Left lung (tissue), 4 donors: ENCODE measurements at regions not wholly inside any gene's neighbourhood (a gene's known extent, or its start where the extent isn't known, plus 50 kb on each side); places are given as distances from the start of the nearest gene placed in this dataset.

Experiments used
- ATAC-seq: fragments of 200-7000 bp; cut with Tn5 transposase; one replicate; pipeline ENCODE4 v1.9.1; 2020; ENCODE audit warnings: moderate library complexity
- DNase-seq, 4 donors: peaks; one replicate each; pipeline ENCODE4 v3.0.0-alpha.2; 2013 to 2020
- H3K27ac ChIP-seq, 2 donors: fragments of 200-600 bp; sonication (generic) in 1 of 2; one replicate each; pipeline versions ENCODE4 v1.5.0 to v1.8.0; 2020 to 2021
- H3K27me3 ChIP-seq, 2 donors: fragments of 200-600 bp; sonication (generic) in 1 of 2; one replicate each; pipeline versions ENCODE4 v1.5.0 to v1.8.0; 2020 to 2021
- H3K36me3 ChIP-seq, 2 donors: fragments of 200-600 bp; sonication (generic) in 1 of 2; one replicate each; pipeline versions ENCODE4 v1.5.0 to v1.8.0; 2020 to 2021
- H3K4me1 ChIP-seq, 2 donors: fragments of 200-600 bp; one replicate each; pipeline ENCODE4 v1.8.0; 2021
- H3K4me3 ChIP-seq, 2 donors: fragments of 200-600 bp; sonication (generic) in 1 of 2; one replicate each; pipeline versions ENCODE4 v1.5.0 to v1.8.0; 2020 to 2021; ENCODE audit warnings: mild to moderate bottlenecking in 1 of 2
- H3K9me3 ChIP-seq, 2 donors: fragments of 200-600 bp; sonication (generic) in 1 of 2; one replicate each; pipeline versions ENCODE4 v1.5.0 to v1.8.0; 2020 to 2021
- CTCF ChIP-seq, 2 donors: fragments of 200-600 bp; sonication (generic) in 1 of 2; IDR thresholded peaks; one replicate each; pipeline versions ENCODE4 v1.5.0 to v1.8.0; 2021; ENCODE audit warnings: antibody characterized with exemption in 2 of 2
- intact Hi-C, 2 donors: fragments of 100-400 bp; cut with DNase I; formaldehyde crosslinking; loops; one replicate each; pipeline versions ENCODE4 v1.11.2 to v1.14.2; 2022
- donor health status: DM: no; HTN: yes; CAD: no.
- donor health status: DM: no; HTN: no; CAD: no.

DNA sequence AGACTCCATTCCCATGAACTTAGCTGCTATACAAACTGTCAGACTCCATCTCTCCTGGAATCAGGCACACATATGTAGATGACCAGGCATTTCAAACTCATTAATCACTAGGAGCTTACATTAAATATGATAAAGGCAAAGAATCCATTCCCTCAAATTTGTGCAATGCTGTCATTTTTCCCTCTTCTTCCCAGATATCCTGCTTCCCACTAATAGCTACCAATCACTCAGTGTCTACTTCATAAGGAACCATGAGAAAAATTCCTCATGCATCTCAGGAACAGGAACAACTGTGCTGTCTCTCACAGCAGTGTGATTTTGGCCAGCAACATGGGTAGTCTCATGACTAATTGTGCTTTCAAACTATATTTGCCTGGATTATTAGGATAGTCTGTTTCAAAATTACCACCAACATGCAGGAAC is 133.9 kb downstream of the DKK1 start:
- no peaks in the 10 kb centered on the region for H3K27me3 ChIP-seq
- ATAC-seq (no peak), DNase-seq (no peak)
- H3K4me3 ChIP-seq = no peak overlapping the region
- intact Hi-C loops = no loop called here
- no peaks in the 10 kb centered on the region for H3K9me3 ChIP-seq
- no peaks in the 10 kb centered on the region for H3K36me3 ChIP-seq
- TF ChIP-seq CTCF (IDR thresholded peaks at IDR 0.05) = no peak
- H3K27ac ChIP-seq = no peak overlapping the region
- no peaks in the 10 kb centered on the region for H3K4me1 ChIP-seq

DNA sequence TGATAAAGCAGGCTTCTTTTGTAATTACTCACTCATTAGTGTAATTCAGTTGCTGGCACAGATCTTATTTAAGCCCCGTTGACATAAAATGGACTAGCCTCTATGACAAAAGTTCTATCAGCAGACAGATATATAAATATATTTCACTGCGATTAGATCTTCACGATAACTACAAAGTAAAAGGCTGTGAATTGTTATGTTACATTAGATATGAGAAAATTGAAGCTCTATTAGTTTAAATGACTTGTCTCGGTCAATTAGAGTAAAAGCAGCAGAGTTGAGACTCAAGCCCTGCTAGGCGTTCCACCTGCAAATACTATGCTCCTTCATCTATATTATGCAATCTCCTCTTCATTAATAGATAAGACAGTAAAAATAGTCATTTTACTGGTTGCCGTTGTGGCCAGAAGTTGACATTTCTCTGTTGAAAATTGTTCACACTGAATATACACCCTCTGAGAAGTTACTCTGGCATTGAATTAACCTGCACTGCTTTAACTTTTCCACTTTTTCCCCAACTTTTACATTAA is 136.7 kb downstream of the DKK1 start:
- intact Hi-C loops = no loop called here
- Histone ChIP-seq H3K9me3 (no peaks in the 10 kb centered on the region), H3K27me3 (no peaks in the 10 kb centered on the region), H3K4me3 (no peak overlapping the region), H3K27ac (no peak overlapping the region), H3K4me1 (no peaks in the 10 kb centered on the region), H3K36me3 (no peaks in the 10 kb centered on the region)
- DNase-seq (no peak), ATAC-seq (no peak)
- TF ChIP-seq CTCF (IDR thresholded peaks at IDR 0.05) = no peak

- ATAC-seq (no peak), DNase-seq (no peak)
- Histone ChIP-seq H3K36me3 (no peaks in the 10 kb centered on the region), H3K4me1 (no peaks in the 10 kb centered on the region), H3K27me3 (no peaks in the 10 kb centered on the region), H3K4me3 (no peak overlapping the region), H3K27ac (no peak overlapping the region), H3K9me3 (no peaks in the 10 kb centered on the region)
- intact Hi-C loops = no loop called here
- no peak for TF ChIP-seq CTCF (IDR thresholded peaks at IDR 0.05)
Measured at GRCh38 chr10:52451817-52452216, 137.7 kb downstream of the DKK1 start.

DNA sequence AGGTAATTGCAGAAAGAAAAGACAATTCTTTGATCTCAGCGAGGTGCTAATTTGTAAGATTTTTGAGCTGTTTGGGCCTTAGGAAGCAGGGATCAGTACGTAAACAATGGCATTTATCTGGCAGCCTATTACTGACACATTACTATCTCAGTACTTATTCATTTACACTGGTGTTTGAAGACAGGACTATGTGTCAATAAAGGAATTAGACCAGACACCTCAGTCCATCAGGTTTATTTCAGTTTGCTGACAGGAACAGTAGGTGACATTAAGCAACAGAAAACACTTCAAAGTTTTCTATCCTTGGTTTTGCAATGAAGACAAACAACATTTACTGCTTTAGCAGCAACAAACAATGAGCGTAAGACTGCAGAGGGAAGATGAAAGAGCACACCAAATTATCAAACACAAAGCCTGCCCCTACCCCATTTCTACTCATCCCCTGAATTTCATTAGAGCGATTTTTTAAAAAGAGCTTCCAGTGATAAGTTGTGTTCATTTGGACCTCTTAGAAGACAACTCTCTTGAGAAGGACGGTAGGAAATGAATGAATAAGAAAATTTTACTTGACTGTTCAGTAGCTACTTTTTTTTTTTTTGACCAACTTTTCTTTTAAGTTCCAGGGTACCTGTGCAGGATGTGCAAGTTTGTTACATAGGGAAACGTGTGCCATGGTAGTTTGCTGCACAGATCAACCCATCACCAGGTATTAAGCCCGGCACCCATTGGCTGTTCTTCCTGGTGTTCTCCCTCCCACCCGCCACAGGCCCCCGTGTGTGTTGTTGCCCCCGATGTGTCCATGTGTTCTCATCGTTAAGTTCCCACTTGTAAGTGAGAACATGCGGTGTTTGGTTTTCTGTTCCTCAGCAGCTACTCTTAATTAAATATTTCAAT is 138.8 kb downstream of the DKK1 start:
- H3K4me1 ChIP-seq = no peaks in the 10 kb centered on the region
- H3K4me3 ChIP-seq = no peak overlapping the region
- H3K27ac ChIP-seq = no peak overlapping the region
- no peak for TF ChIP-seq CTCF (IDR thresholded peaks at IDR 0.05)
- no peaks in the 10 kb centered on the region for H3K27me3 ChIP-seq
- H3K9me3 ChIP-seq = no peaks in the 10 kb centered on the region
- H3K36me3 ChIP-seq = no peaks in the 10 kb centered on the region
- intact Hi-C loops = no loop called here
- DNase-seq = no peak
- ATAC-seq = no peak

DNA sequence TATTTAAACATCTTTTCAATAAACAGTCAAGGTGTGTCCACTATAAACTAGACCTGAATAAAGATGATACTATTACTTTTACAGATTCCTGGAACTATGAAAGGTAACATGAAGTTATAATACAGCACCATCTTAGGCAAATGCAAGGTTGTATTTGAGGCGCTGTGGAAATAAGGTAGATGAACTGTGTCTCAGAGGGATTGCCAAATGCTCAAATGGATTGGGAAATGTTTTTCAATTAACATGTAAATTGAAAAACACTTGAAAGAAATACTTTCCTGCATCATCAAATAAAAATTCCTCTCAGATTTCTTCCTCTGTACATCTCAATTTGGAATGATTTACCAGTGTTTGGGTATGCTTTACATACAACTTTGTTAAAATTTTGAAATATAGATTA is 139.4 kb downstream of the DKK1 start:
- Histone ChIP-seq H3K27ac (no peak overlapping the region), H3K27me3 (no peaks in the 10 kb centered on the region), H3K4me1 (no peaks in the 10 kb centered on the region), H3K4me3 (no peak overlapping the region), H3K9me3 (no peaks in the 10 kb centered on the region), H3K36me3 (no peaks in the 10 kb centered on the region)
- intact Hi-C loops = no loop called here
- no peak for DNase-seq
- no peak for TF ChIP-seq CTCF (IDR thresholded peaks at IDR 0.05)
- ATAC-seq = no peak
